Chondrocyte (in vitro differentiated cells): ENCODE measurements at regions not wholly inside any gene's neighbourhood (a gene's known extent, or its start where the extent isn't known, plus 50 kb on each side); places are given as distances from the start of the nearest gene placed in this dataset.

Experiments used
- DNase-seq: peaks from one replicate; pipeline ENCODE4 v3.0.0; 2021; ENCODE audit warnings: mixed read lengths, low spot score
- H3K27ac Mint-ChIP-seq: one replicate; pipeline ENCODE4 v1.8.0; 2021; ENCODE audit warnings: mild to moderate bottlenecking, moderate library complexity, mixed read lengths; ENCODE audit not compliant: unreplicated experiment
- H3K27me3 Mint-ChIP-seq: 2 replicates; pipeline ENCODE4 v1.8.0; 2021; ENCODE audit warnings: low read depth, mixed read lengths
- H3K36me3 Mint-ChIP-seq: 2 replicates; pipeline ENCODE4 v1.8.0; 2021; ENCODE audit warnings: low read depth, mixed read lengths
- H3K4me1 Mint-ChIP-seq: 2 replicates; pipeline ENCODE4 v1.8.0; 2021; ENCODE audit warnings: low read depth, mild to moderate bottlenecking, mixed read lengths
- H3K4me3 Mint-ChIP-seq: one replicate; pipeline ENCODE4 v1.8.0; 2021; ENCODE audit warnings: mild to moderate bottlenecking, moderate library complexity, mixed read lengths; ENCODE audit not compliant: unreplicated experiment
- H3K9me3 Mint-ChIP-seq: 2 replicates; pipeline ENCODE4 v1.8.0; 2021; ENCODE audit warnings: low read depth, mixed read lengths
- CTCF ChIP-seq: fragments of 200-600 bp; sonication (generic); IDR thresholded peaks from 2 replicates; pipeline ENCODE4 v1.5.0; 2021; ENCODE audit warnings: antibody characterized with exemption, mild to moderate bottlenecking, moderate library complexity

- H3K27ac Mint-ChIP-seq: no peak overlapping the region
- peaks cover 13% of the 10 kb centered on the region for H3K27me3 Mint-ChIP-seq
- peak; percentile 15 for TF ChIP-seq CTCF
- no peak for DNase-seq
- H3K4me3 Mint-ChIP-seq: no peak overlapping the region
- no peaks in the 10 kb centered on the region for H3K9me3 Mint-ChIP-seq
- no peaks in the 10 kb centered on the region for H3K36me3 Mint-ChIP-seq
- peaks cover 6% of the 10 kb centered on the region for H3K4me1 Mint-ChIP-seq
Measured at GRCh38 chr6:169930799-169931198, 179.4 kb downstream of the ERMARD start.

GRCh38 chr6:169927711-169928110 is 176.3 kb downstream of the ERMARD start:
- TF ChIP-seq CTCF: no peak
- Mint-ChIP-seq H3K27ac (no peak overlapping the region), H3K9me3 (no peaks in the 10 kb centered on the region), H3K27me3 (peaks cover 17% of the 10 kb centered on the region), H3K36me3 (no peaks in the 10 kb centered on the region), H3K4me1 (peaks cover 2% of the 10 kb centered on the region), H3K4me3 (no peak overlapping the region)
- no peak for DNase-seq

- TF ChIP-seq CTCF: no peak
- Mint-ChIP-seq H3K9me3 (no peaks in the 10 kb centered on the region), H3K27ac (no peak overlapping the region), H3K36me3 (no peaks in the 10 kb centered on the region), H3K27me3 (peaks cover 17% of the 10 kb centered on the region), H3K4me1 (no peaks in the 10 kb centered on the region), H3K4me3 (no peak overlapping the region)
- no peak for DNase-seq
Measured at GRCh38 chr6:169926617-169927417, 175.4 kb downstream of the ERMARD start.

GRCh38 chr6:169923468-169924464 is 172.3 kb downstream of the ERMARD start:
- Mint-ChIP-seq H3K9me3 (no peaks in the 10 kb centered on the region), H3K36me3 (no peaks in the 10 kb centered on the region), H3K27me3 (peaks cover 10% of the 10 kb centered on the region), H3K4me1 (no peaks in the 10 kb centered on the region), H3K27ac (no peak overlapping the region), H3K4me3 (no peak overlapping the region)
- DNase-seq: no peak
- TF ChIP-seq CTCF: no peak
